GM12878 (cell line): ENCODE measurements at regions not wholly inside any gene's neighbourhood (a gene's known extent, or its start where the extent isn't known, plus 50 kb on each side); places are given as distances from the start of the nearest gene placed in this dataset.

ENCODE experiments used
- POLR2A ChIP-seq: IDR thresholded peaks from 2 replicates; pipeline ENCODE4 v1.6.1; 2011; ENCODE audit warnings: low read depth, mild to moderate bottlenecking, low read length
- YBX1 ChIP-seq: fragments of 450-650 bp; IDR thresholded peaks from 2 replicates; pipeline ENCODE4 v1.6.1; 2016; ENCODE audit warnings: antibody characterized with exemption
- TF ChIP-seq, protein P1 (sequence below): fragments of 450-650 bp; IDR thresholded peaks from 2 replicates; pipeline ENCODE4 v1.6.1; 2018; ENCODE audit warnings: borderline replicate concordance, mild to moderate bottlenecking; ENCODE audit not compliant: partially characterized antibody
- TF ChIP-seq, protein P2 (sequence below): IDR thresholded peaks from 2 replicates; pipeline ENCODE4 v1.6.1; 2012; ENCODE audit warnings: low read depth, low read length, improper control_type of control experiment

GRCh38 chr16:80344570-80344969, 196.2 kb upstream of the DYNLRB2 start:
- TF ChIP-seq, protein P1, sequence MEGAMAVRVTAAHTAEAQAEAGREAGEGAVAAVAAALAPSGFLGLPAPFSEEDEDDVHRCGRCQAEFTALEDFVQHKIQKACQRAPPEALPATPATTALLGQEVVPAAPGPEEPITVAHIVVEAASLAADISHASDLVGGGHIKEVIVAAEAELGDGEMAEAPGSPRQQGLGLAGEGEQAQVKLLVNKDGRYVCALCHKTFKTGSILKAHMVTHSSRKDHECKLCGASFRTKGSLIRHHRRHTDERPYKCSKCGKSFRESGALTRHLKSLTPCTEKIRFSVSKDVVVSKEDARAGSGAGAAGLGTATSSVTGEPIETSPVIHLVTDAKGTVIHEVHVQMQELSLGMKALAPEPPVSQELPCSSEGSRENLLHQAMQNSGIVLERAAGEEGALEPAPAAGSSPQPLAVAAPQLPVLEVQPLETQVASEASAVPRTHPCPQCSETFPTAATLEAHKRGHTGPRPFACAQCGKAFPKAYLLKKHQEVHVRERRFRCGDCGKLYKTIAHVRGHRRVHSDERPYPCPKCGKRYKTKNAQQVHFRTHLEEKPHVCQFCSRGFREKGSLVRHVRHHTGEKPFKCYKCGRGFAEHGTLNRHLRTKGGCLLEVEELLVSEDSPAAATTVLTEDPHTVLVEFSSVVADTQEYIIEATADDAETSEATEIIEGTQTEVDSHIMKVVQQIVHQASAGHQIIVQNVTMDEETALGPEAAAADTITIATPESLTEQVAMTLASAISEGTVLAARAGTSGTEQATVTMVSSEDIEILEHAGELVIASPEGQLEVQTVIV, result no peak
- TF ChIP-seq YBX1 (no peak), POLR2A (no peak)
- TF ChIP-seq, protein P2, sequence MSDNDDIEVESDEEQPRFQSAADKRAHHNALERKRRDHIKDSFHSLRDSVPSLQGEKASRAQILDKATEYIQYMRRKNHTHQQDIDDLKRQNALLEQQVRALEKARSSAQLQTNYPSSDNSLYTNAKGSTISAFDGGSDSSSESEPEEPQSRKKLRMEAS, result no peak
